ENCODE measurements at regions not wholly inside any gene's neighbourhood (a gene's known extent, or its start where the extent isn't known, plus 50 kb on each side); places are given as distances from the start of the nearest gene placed in this dataset.

- DNase-seq (ENCODE audit: low read depth) = no peak
- H3K4me3 ChIP-seq (ENCODE audit: low read depth, low read length) = no peak overlapping the region
Measured at GRCh38 chr15:47824147-47824546, 106.8 kb downstream of the SEMA6D start.

DNA sequence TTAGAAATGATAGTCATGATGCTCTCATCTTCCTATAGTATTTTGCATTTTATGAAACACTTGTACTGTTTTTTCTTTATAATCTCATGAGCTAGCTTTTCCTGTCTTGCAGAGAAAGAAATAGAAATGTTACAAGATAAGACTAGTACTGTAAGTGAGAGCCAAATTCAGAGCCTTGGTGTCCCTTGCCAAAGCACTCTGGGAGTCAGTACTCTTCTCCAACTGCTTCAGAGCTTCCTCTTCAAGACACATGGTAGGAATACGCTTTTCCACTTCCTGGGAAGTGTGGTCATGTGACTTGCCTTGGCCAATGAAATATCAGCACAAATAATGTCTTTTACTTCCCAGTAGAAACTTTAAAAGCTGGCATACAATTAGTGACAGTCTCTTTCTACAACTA, 112.4 kb downstream of the SEMA6D start:
- H3K4me3 ChIP-seq (ENCODE audit: low read depth, low read length) = no peak overlapping the region
- DNase-seq (ENCODE audit: low read depth) = no peak

- no peak for DNase-seq (ENCODE audit: low read depth)
Measured at GRCh38 chr15:47834093-47834492, 116.8 kb downstream of the SEMA6D start.

DNA sequence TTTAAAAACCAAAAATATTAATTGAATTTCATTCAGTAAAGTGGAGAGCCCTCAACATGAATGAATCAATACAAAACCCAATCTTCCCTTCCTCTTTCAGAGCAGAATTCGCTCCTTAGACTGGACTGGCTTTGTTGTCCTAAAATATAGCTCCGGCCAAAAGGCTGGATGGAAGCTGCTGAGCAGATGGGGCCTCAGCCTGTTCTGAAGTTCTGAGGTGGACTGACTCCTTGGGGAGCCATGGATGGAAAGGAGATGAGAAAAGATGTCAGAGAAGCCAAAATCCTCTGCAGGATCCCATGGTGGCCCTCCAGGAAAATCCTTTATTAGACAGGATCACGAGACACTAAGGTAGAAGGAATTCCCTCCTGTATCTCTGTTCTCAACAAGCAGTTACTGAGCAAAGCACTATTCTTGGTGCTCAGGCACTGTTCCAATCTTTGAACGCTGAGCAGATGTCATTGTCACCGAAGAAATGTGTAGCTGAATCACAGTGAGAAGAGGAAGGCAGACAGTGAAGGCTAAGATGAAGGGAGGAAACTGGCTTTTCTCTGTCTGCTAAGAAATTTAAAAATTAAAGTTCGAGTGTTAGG, 122.0 kb downstream of the SEMA6D start:
- H3K4me3 ChIP-seq (ENCODE audit: low read depth, low read length) = no peak overlapping the region
- no peak for DNase-seq (ENCODE audit: low read depth)

More at GRCh38 chr15:47834093-47834492, 116.8 kb downstream of the SEMA6D start:
- H3K4me3 ChIP-seq (ENCODE audit: low read depth, low read length) = no peak overlapping the region

- H3K4me3 ChIP-seq (ENCODE audit: low read depth, low read length) = no peak overlapping the region
- DNase-seq (ENCODE audit: low read depth) = no peak
Measured at GRCh38 chr15:47843124-47843663, 125.9 kb downstream of the SEMA6D start.

GRCh38 chr15:47844437-47844836, 127.1 kb downstream of the SEMA6D start:
- no peak overlapping the region for H3K4me3 ChIP-seq (ENCODE audit: low read depth, low read length)
- DNase-seq (ENCODE audit: low read depth) = no peak

DNA sequence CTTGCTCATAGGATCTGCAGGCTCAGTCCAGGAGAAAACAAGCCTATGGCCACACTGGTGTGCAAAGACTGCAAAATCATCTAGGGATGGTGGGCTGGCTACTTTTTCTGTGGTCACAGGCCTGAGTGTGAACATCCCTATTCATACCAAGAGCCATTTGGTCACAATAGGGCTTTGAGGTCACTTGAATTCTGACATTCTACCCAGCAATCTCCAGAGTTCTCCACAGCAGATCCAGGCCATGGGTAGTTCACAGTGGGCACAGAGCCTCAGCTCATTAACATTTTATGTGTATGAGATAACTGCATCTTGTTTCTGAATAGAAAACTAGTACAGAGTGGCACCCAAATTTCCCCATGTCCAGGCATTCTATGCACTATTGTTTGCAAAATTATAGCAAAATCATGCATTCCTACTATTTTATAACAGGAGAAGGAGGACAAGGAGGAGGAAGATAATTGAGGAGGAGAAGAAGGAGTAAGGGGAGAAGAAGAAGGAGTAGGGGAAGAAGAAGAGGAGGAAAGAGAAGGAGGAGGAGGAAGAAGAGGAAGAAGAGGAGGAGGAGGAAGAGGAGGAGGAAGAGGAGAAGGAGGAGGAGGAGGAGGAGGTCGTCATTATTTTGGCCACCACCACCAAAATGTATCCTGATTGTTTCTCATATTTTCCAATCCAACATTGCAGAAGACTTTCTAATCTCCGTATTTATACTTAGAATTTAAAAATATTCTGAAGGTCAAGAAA, 129.0 kb downstream of the SEMA6D start:
- no peak for DNase-seq (ENCODE audit: low read depth)
- no peak overlapping the region for H3K4me3 ChIP-seq (ENCODE audit: low read depth, low read length)

- no peak for DNase-seq (ENCODE audit: low read depth)
- H3K4me3 ChIP-seq (ENCODE audit: low read depth, low read length) = no peak overlapping the region
Measured at GRCh38 chr15:47846876-47847275, 129.6 kb downstream of the SEMA6D start.

DNA sequence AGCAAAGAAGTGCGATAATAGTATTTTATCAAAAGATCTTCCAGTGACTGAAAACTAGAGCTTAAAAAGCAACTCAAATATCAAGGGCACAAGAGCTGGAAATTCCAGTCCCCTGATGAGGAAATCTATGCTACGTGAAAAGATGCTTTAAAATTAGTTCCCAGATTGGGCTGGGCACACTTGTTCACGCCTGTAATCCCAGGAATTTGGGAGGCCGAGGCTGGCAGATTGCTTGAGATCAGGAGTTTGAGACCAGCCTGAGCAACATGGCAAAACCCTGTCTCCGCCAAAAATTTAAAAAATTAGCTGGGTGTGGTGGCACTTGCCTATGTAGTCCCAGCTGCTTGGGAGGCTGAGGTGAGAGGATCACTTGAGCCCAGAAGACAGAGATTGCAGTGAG, 138.8 kb downstream of the SEMA6D start:
- DNase-seq (ENCODE audit: low read depth) = no peak
- no peak overlapping the region for H3K4me3 ChIP-seq (ENCODE audit: low read depth, low read length)

DNA sequence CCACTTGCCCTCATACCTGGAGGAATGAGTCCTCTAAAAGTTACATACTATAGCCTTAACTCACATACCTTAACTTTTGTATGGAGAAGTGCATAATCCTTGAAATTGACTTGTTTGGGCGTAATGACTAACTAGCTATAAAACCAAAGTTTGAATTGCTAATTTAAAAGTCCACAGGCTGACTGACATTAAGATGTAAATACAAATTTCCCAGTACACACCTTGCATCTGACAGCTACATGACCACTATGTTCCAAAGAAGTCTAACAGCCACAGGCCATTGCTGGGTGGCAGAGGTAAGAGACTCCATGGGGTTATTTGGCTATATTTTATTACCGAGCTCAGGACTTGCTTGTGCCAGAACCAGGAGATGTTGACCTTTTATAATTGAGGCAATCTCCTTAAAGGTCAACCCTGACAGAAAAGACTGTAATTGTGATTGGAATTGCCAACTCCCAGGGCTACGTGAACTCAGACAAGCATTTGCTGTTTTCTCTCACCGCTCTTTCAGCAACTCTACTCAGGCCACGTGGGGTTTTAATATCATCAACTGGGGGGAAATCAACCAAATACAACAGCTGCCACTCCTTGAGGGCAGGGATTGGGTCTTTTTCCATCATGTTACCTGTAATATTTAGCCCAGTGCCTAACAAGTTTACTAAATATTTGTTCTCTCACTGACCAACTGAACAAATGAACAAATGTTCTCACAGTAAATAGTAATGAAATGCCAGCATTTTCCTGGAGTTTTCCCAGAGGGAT, 139.9 kb downstream of the SEMA6D start:
- no peak for DNase-seq (ENCODE audit: low read depth)
- H3K4me3 ChIP-seq (ENCODE audit: low read depth, low read length) = no peak overlapping the region

- no peak for DNase-seq (ENCODE audit: low read depth)
- no peak overlapping the region for H3K4me3 ChIP-seq (ENCODE audit: low read depth, low read length)
Measured at GRCh38 chr15:47857776-47858167, 140.5 kb downstream of the SEMA6D start.

DNA sequence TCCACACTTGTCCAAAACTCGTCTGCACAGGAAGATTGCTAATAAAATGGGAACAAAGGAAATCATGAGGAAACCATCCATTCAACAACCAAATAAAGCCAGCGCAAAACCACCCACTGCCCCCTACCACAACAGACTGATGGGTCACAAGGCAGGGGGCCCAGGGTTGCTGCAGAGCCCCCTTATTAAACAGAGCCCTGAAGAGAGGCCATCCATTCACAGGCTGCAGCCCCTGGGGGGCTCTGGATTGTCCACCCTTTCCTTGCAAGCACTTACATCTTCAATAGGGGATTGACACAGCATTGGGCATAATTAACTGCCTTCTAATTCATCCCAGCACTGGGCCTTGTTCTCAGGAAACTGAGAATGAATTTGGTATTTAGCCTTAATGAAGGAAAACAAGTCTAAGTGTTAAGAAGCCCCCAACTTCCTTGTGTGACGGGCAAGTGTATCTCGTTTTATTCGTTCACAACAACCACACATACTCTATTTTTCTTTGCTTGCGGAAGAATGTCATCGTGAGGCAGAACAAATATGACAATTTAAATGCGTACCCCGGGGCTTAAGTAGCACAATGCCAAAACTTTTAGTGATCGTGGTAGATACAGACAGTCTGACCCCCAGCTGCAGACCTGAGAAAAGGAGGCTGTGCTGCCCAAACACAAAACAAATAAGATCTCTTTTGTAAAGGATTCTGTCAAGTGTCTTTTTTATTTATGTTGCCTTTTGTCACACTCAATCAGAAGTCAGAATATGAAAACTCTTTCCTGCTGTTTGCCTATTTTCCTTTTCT, 144.0 kb downstream of the SEMA6D start:
- no peak for DNase-seq (ENCODE audit: low read depth)
- no peak overlapping the region for H3K4me3 ChIP-seq (ENCODE audit: low read depth, low read length)

DNA sequence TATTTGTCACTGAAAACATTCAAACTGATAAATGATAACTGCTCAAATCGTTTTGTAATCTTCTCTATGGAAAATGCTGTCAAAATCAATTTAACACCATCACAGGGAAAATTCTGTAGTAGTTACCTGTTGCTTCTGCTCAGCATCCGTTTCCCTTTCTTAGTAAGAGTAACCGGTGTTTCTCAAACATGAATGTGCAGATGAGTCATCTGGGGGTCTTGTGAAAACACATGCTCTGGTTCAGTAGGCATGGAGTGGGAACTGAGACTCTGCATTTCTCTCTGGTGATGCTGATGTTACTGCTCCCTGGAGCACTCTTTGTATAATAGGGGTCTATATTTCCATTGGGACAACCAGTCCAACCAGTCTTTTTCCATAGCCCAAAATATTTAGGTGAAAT, 145.1 kb downstream of the SEMA6D start:
- DNase-seq (ENCODE audit: low read depth) = no peak

GRCh38 chr15:47866446-47866845, 149.1 kb downstream of the SEMA6D start:
- DNase-seq (ENCODE audit: low read depth) = no peak
- no peak overlapping the region for H3K4me3 ChIP-seq (ENCODE audit: low read depth, low read length)

More for the DNA sequence above, 145.1 kb downstream of the SEMA6D start:
- H3K4me3 ChIP-seq (ENCODE audit: low read depth, low read length) = no peak overlapping the region

GRCh38 chr15:47870300-47870955, 153.1 kb downstream of the SEMA6D start:
- DNase-seq (ENCODE audit: low read depth) = peak; percentile 27
- no peak overlapping the region for H3K4me3 ChIP-seq (ENCODE audit: low read depth, low read length)

DNA sequence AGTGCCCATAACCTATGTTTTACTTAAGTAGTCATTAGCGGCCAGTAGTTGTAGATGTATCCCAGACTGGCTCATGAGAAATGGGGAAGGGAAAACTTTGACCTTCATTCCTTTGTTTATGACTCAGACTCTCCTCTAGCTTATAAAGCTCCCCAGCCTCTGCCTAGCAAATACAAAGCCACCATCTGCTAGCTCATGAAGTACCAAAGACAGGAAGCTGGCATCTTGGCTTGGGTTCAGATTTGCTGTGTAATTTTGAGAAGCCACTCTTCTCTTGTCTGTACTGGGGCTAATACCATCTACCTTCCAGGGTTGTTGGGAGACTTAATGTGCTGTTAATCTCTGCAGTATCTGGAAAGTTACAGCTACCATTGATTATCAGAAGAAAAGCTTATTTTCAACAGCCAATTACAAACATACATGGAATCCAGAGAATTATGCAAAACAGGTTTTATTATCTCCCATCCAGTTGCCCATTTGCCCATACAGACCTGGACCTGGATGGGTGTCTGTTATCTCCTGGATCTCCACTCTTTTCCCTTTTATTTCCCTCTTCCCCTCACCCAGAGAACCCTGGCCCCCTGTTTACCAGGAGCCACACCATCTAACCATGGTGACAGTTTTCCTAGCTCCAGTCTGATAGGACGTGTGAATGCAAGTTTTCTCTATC, 153.8 kb downstream of the SEMA6D start:
- peak; percentile 68 for DNase-seq (ENCODE audit: low read depth)
- no peak overlapping the region for H3K4me3 ChIP-seq (ENCODE audit: low read depth, low read length)

DNA sequence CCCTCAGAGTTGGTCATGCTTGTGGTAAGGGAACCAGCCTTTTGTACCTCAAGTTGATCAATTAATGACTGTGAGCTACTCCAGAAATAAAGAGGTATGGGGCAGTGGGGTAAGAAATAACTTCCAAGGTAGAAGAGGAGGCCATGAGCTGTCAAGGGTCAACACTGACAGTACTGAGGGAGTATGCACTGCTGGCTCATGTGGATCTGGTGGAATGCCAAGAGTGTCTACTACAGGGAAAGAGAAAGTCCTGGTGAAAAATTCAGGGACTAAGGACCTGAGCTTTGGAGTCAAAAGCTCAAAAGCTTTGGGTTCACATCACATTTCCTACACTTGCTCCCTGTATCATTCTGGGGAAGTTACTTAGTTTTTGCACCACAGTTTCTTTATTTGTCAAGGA, 154.9 kb downstream of the SEMA6D start:
- DNase-seq (ENCODE audit: low read depth) = no peak
- H3K4me3 ChIP-seq (ENCODE audit: low read depth, low read length) = no peak overlapping the region

GRCh38 chr15:47872869-47873432, 155.6 kb downstream of the SEMA6D start:
- DNase-seq (ENCODE audit: low read depth) = peak; percentile 31
- H3K4me3 ChIP-seq (ENCODE audit: low read depth, low read length) = no peak overlapping the region
